Keratinocyte (primary cell): ENCODE measurements at regions not wholly inside any gene's neighbourhood (a gene's known extent, or its start where the extent isn't known, plus 50 kb on each side); places are given as distances from the start of the nearest gene placed in this dataset.

Source experiments
- DNase-seq: peaks from one replicate; pipeline ENCODE4 v3.0.0-alpha.2; 2011; ENCODE audit warnings: low read depth, missing footprints, low spot score
- FAIRE-seq: peaks from 2 replicates; lab custom pipeline; 2011; peaks lifted over from hg19 to GRCh38; lab: Jason Lieb, UNC
- H2AFZ ChIP-seq: 2 replicates; pipeline ENCODE4 v1.6.0; 2012; ENCODE audit warnings: low read length, control low read depth, inconsistent platforms; ENCODE audit not compliant: control insufficient read depth
- H3K27ac ChIP-seq: 2 replicates; pipeline ENCODE4 v1.5.1; 2011; ENCODE audit warnings: low read length; ENCODE audit not compliant: control insufficient read depth, insufficient read depth
- H3K27me3 ChIP-seq: 3 replicates; pipeline ENCODE4 v1.6.0; 2011; ENCODE audit warnings: low read length; ENCODE audit not compliant: control insufficient read depth, insufficient read depth; ENCODE audit errors: extremely low read depth
- H3K36me3 ChIP-seq, 2 experiments: 2 replicates in 1 of 2; 3 replicates in 1 of 2; pipeline ENCODE4 v1.5.1; 2011; ENCODE audit warnings: low read length in 2 of 2, mild to moderate bottlenecking in 1 of 2; ENCODE audit not compliant: control insufficient read depth in 2 of 2, insufficient read depth in 2 of 2; ENCODE audit errors: extremely low read depth in 1 of 2
- H3K4me1 ChIP-seq: 3 replicates; pipeline ENCODE4 v1.5.1; 2011; ENCODE audit warnings: low read length; ENCODE audit not compliant: control insufficient read depth, insufficient read depth; ENCODE audit errors: extremely low read depth
- H3K4me2 ChIP-seq: 3 replicates; pipeline ENCODE4 v1.6.0; 2011; ENCODE audit warnings: low read depth, low read length; ENCODE audit not compliant: control insufficient read depth, insufficient read depth; ENCODE audit errors: extremely low read depth
- H3K4me3 ChIP-seq, 3 experiments: fragments of 200-600 bp in 1 of 3; sonication (generic) in 1 of 3; 2 replicates in 2 of 3; 3 replicates in 1 of 3; pipeline ENCODE4 v1.5.1; 2011 to 2016; ENCODE audit warnings: low read length in 3 of 3, mild to moderate bottlenecking in 3 of 3, control low read depth in 2 of 3, inconsistent platforms in 1 of 3, low read depth in 1 of 3, mixed read lengths in 1 of 3, mixed run types in 1 of 3, moderate library complexity in 1 of 3; ENCODE audit not compliant: control insufficient read depth in 2 of 3, insufficient read depth in 2 of 3; ENCODE audit errors: extremely low read depth in 1 of 3
- H3K79me2 ChIP-seq: 2 replicates; pipeline ENCODE4 v1.6.0; 2012; ENCODE audit warnings: low read length; ENCODE audit not compliant: control insufficient read depth, insufficient read depth
- H3K9ac ChIP-seq: 3 replicates; pipeline ENCODE4 v1.6.0; 2011; ENCODE audit warnings: low read length; ENCODE audit not compliant: control insufficient read depth, insufficient read depth; ENCODE audit errors: extremely low read depth
- H3K9me1 ChIP-seq: 3 replicates; pipeline ENCODE4 v1.6.0; 2011; ENCODE audit warnings: low read length; ENCODE audit not compliant: control insufficient read depth, insufficient read depth; ENCODE audit errors: extremely low read depth
- H3K9me3 ChIP-seq: 2 replicates; pipeline ENCODE4 v1.5.1; 2012; ENCODE audit warnings: low read depth, low read length; ENCODE audit not compliant: control insufficient read depth
- H4K20me1 ChIP-seq: 3 replicates; pipeline ENCODE4 v1.6.0; 2011; ENCODE audit warnings: low read length; ENCODE audit not compliant: control insufficient read depth, insufficient read depth; ENCODE audit errors: extremely low read depth
- CTCF ChIP-seq, 3 experiments: IDR thresholded peaks in 1 of 3; conservative IDR thresholded peaks in 1 of 3; optimal IDR thresholded peaks in 1 of 3; 2 replicates in 2 of 3; 3 replicates in 1 of 3; pipeline versions ENCODE3 to v1.5.1; 2011; ENCODE audit warnings: low read length in 3 of 3, mild to moderate bottlenecking in 3 of 3, moderate library complexity in 2 of 3, control low read depth in 1 of 3, inconsistent platforms in 1 of 3; ENCODE audit not compliant: insufficient read depth in 2 of 3; ENCODE audit errors: extremely low read depth in 1 of 3
- EZH2 ChIP-seq: IDR thresholded peaks from one replicate; pipeline ENCODE4 v1.6.1; 2012; ENCODE audit warnings: inconsistent platforms, mild to moderate bottlenecking, low read length, moderate library complexity
- dilution Hi-C: fragments of 300-500 bp; cut with MboI; formaldehyde crosslinking; loops from one replicate; pipeline ENCODE4 v1.7.0; 2020; ENCODE audit warnings: low sequenced_read_pairs; ENCODE audit not compliant: extremely low pct_ligation_motif_present

DNA sequence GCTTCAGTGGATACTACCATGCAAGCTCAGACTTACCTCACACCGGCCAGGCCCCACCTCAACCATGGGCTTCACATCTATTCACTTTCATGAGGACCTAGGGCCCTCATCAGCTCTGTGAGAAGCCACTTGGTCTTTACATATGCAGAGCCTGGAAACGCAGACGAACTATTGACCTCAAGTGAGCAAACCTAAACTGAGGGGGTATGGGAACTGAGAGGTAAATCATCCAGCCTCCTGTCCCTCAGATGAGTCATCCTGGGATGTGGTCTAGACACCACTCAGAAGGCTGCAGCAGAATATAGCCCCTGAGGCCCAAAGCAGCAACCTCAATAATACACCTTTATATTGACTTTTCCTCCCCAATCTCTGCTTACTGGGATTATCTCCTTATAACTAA, 578.0 kb downstream of the INSC start:
- H3K4me2 ChIP-seq = no peak overlapping the region
- H4K20me1 ChIP-seq = no peaks in the 10 kb centered on the region
- H3K9ac ChIP-seq = no peak overlapping the region
- TF ChIP-seq EZH2 = no peak
- no peak overlapping the region for H3K4me3 ChIP-seq
- dilution Hi-C loops = no loop called here
- H3K36me3 ChIP-seq = no peaks in the 10 kb centered on the region
- no peaks in the 10 kb centered on the region for H3K27me3 ChIP-seq
- no peak for FAIRE-seq
- no peaks in the 10 kb centered on the region for H3K4me1 ChIP-seq
- H3K9me1 ChIP-seq = no peaks in the 10 kb centered on the region
- no peaks in the 10 kb centered on the region for H3K9me3 ChIP-seq
- DNase-seq = no peak
- H3K27ac ChIP-seq = no peak overlapping the region
- no peaks in the 10 kb centered on the region for H3K79me2 ChIP-seq
- H2AFZ ChIP-seq = no peak overlapping the region

DNA sequence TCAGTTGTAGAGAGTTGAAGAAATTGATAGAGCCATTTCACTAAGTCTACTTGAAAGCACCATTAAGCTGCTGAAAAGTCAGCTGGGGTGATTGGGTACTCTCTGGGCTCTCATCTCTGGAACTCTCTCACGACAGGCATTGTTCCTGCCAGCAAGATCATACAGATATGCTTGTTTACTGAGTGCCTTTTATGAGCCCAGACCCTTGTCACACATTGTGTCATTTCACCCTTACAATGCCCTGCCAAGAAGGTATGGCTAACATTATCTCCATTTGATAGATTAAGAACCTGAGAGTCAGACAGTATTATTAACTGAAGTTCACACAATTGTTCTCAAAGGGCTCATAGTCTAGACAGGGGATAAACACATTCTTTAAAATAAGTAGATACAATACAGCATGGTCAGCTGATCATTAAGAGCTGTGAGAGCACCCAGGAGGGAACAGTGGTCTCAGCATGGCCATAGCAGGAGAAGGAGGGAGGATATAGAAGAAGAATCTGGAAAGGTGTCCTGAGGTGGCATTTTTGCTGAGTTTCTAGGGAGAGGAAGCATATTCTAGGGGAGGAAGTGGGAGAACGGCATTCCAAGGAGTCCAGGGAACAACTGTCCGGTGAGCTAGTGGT, 580.5 kb downstream of the INSC start:
- H3K4me1 ChIP-seq = no peaks in the 10 kb centered on the region
- FAIRE-seq (no peak), DNase-seq (no peak)
- no peak overlapping the region for H3K27ac ChIP-seq
- no peaks in the 10 kb centered on the region for H3K27me3 ChIP-seq
- dilution Hi-C loops = no loop called here
- no peaks in the 10 kb centered on the region for H3K9me3 ChIP-seq
- no peak for TF ChIP-seq CTCF (optimal IDR thresholded peaks at IDR 0.05 in 1 of 3, IDR thresholded peaks at IDR 0.05 in 1 of 3, conservative IDR thresholded peaks at IDR 0.05 in 1 of 3; ENCODE audit: extremely low read depth in 1 of 3, insufficient read depth in 2 of 3, low read length in 3 of 3)
- TF ChIP-seq EZH2 = no peak
- H4K20me1 ChIP-seq = no peaks in the 10 kb centered on the region
- H3K79me2 ChIP-seq = no peaks in the 10 kb centered on the region
- H3K9me1 ChIP-seq = no peaks in the 10 kb centered on the region
- no peak overlapping the region for H3K4me3 ChIP-seq
- no peak overlapping the region for H3K9ac ChIP-seq
- no peaks in the 10 kb centered on the region for H3K36me3 ChIP-seq
- no peak overlapping the region for H2AFZ ChIP-seq
- H3K4me2 ChIP-seq = no peak overlapping the region

DNA sequence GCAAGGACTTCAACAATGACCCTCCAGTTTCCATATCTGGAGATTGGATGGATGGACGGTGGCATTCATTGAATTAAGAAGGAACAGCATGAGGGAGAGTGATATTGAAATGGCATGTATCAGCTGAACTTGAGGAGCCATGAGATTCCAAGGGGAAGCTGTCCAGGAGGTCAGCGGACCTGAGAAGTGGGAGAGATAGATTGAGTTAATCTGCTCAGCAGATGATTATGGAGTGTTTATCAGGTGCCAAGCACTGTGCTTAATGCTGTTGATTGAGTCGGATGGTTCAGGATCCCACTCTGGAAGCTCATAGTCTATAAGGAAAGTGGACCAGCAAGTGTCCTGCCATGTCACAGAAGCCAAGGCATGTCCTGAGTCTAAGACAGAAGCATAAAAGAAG, 581.3 kb downstream of the INSC start:
- no peak for DNase-seq
- FAIRE-seq = no peak
- Histone ChIP-seq H3K79me2 (no peaks in the 10 kb centered on the region), H3K4me3 (no peak overlapping the region), H3K4me1 (no peaks in the 10 kb centered on the region), H3K27me3 (no peaks in the 10 kb centered on the region), H2AFZ (no peak overlapping the region), H3K36me3 (no peaks in the 10 kb centered on the region), H3K27ac (no peak overlapping the region), H4K20me1 (no peaks in the 10 kb centered on the region), H3K9me3 (no peaks in the 10 kb centered on the region), H3K9ac (no peak overlapping the region), H3K4me2 (no peak overlapping the region), H3K9me1 (no peaks in the 10 kb centered on the region)
- dilution Hi-C loops = no loop called here
- no peak for TF ChIP-seq CTCF (optimal IDR thresholded peaks at IDR 0.05 in 1 of 3, IDR thresholded peaks at IDR 0.05 in 1 of 3, conservative IDR thresholded peaks at IDR 0.05 in 1 of 3; ENCODE audit: extremely low read depth in 1 of 3, insufficient read depth in 2 of 3, low read length in 3 of 3)
- no peak for TF ChIP-seq EZH2
